Kidney epithelial cell (primary cell): ENCODE measurements at regions not wholly inside any gene's neighbourhood (a gene's known extent, or its start where the extent isn't known, plus 50 kb on each side); places are given as distances from the start of the nearest gene placed in this dataset.
"Not testable (repeated sequence)": the region's sequence is repeated elsewhere in the genome, so short reads cannot be mapped to it uniquely, and the experiment has no call there.

Source experiments
- DNase-seq: peaks from one replicate; pipeline ENCODE4 v3.0.0-alpha.2; 2010; ENCODE audit warnings: low read depth
- H3K27me3 ChIP-seq: 2 replicates; pipeline ENCODE4 v1.6.0; 2011; ENCODE audit warnings: low read length; ENCODE audit not compliant: control insufficient read depth, insufficient read depth
- H3K36me3 ChIP-seq: 2 replicates; pipeline ENCODE4 v1.5.1; 2011; ENCODE audit warnings: low read length; ENCODE audit not compliant: control insufficient read depth, insufficient read depth
- H3K4me3 ChIP-seq: 2 replicates; pipeline ENCODE4 v1.5.1; 2011; ENCODE audit warnings: low read depth, mild to moderate bottlenecking, control low read depth, low read length
- CTCF ChIP-seq: IDR thresholded peaks from 2 replicates; pipeline ENCODE4 v1.5.1; 2011; ENCODE audit warnings: mild to moderate bottlenecking, moderate library complexity, low read length, control low read depth, inconsistent platforms; ENCODE audit not compliant: insufficient read depth, poor library complexity, severe bottlenecking

- Histone ChIP-seq H3K36me3 (no peaks in the 10 kb centered on the region), H3K4me3 (no peak overlapping the region), H3K27me3 (no peaks in the 10 kb centered on the region)
- DNase-seq: no peak
- TF ChIP-seq CTCF: no peak
Observed at GRCh38 chr9:108259917-108260675, 595.7 kb downstream of the ACTL7B start.

- no peak for TF ChIP-seq CTCF
- no peaks in the 10 kb centered on the region for H3K36me3 ChIP-seq
- no peak for DNase-seq
- H3K27me3 ChIP-seq: no peaks in the 10 kb centered on the region
- no peak overlapping the region for H3K4me3 ChIP-seq
Observed at GRCh38 chr9:108258640-108259039, 597.1 kb downstream of the ACTL7B start.

GRCh38 chr9:108257382-108257781 is 598.4 kb downstream of the ACTL7B start:
- H3K27me3 ChIP-seq: no peaks in the 10 kb centered on the region
- no peak overlapping the region for H3K4me3 ChIP-seq
- DNase-seq: no peak
- no peak for TF ChIP-seq CTCF
- no peaks in the 10 kb centered on the region for H3K36me3 ChIP-seq

- TF ChIP-seq CTCF: no peak
Observed at GRCh38 chr9:108254236-108254635, 601.5 kb downstream of the ACTL7B start.

GRCh38 chr9:108247391-108247790 is 608.4 kb downstream of the ACTL7B start:
- H3K36me3 ChIP-seq, DNase-seq, H3K27me3 ChIP-seq, H3K4me3 ChIP-seq: not testable (repeated sequence)

More at GRCh38 chr9:108254236-108254635, 601.5 kb downstream of the ACTL7B start:
- no peak for DNase-seq
- Histone ChIP-seq H3K36me3 (no peaks in the 10 kb centered on the region), H3K4me3 (no peak overlapping the region), H3K27me3 (no peaks in the 10 kb centered on the region)

GRCh38 chr9:108245901-108246300 is 609.9 kb downstream of the ACTL7B start:
- TF ChIP-seq CTCF: no peak
- no peaks in the 10 kb centered on the region for H3K27me3 ChIP-seq
- H3K36me3 ChIP-seq: no peaks in the 10 kb centered on the region
- H3K4me3 ChIP-seq: no peak overlapping the region
- DNase-seq: no peak
